Upper lobe of right lung (tissue), 1 donor: ENCODE measurements at regions not wholly inside any gene's neighbourhood (a gene's known extent, or its start where the extent isn't known, plus 50 kb on each side); places are given as distances from the start of the nearest gene placed in this dataset.

ENCODE experiments used
- ATAC-seq: fragments of 200-7000 bp; cut with Tn5 transposase; one replicate; pipeline ENCODE4 v1.9.1; 2020; ENCODE audit warnings: mild to moderate bottlenecking, moderate library complexity
- DNase-seq: peaks from one replicate; pipeline ENCODE4 v3.0.0-alpha.2; 2020
- H3K27ac ChIP-seq: fragments of 200-600 bp; one replicate; pipeline ENCODE4 v1.8.0; 2022
- H3K27me3 ChIP-seq: fragments of 200-600 bp; one replicate; pipeline ENCODE4 v1.8.0; 2022; ENCODE audit warnings: mild to moderate bottlenecking
- H3K36me3 ChIP-seq: fragments of 200-600 bp; one replicate; pipeline ENCODE4 v1.8.0; 2022
- H3K4me1 ChIP-seq: fragments of 200-600 bp; one replicate; pipeline ENCODE4 v1.8.0; 2022
- H3K4me3 ChIP-seq: fragments of 200-600 bp; one replicate; pipeline ENCODE4 v1.8.0; 2022; ENCODE audit warnings: mild to moderate bottlenecking
- H3K9me3 ChIP-seq: fragments of 200-600 bp; one replicate; pipeline ENCODE4 v1.8.0; 2022
- CTCF ChIP-seq: fragments of 200-600 bp; IDR thresholded peaks from one replicate; pipeline ENCODE4 v1.8.0; 2022; ENCODE audit warnings: antibody characterized with exemption
- intact Hi-C: fragments of 100-400 bp; cut with DNase I; formaldehyde crosslinking; loops from one replicate; pipeline ENCODE4 v1.11.0; 2022
- donor health status: DM: no; HTN: yes; CAD: no; lungs with severe emphysema.

GRCh38 chr6:147904416-147904815 lies 395.9 kb downstream of the SAMD5 start:
- ATAC-seq (no peak), DNase-seq (no peak)
- Histone ChIP-seq H3K27me3 (no peaks in the 10 kb centered on the region), H3K27ac (no peak overlapping the region), H3K36me3 (no peaks in the 10 kb centered on the region), H3K4me1 (no peaks in the 10 kb centered on the region), H3K4me3 (no peak overlapping the region), H3K9me3 (no peaks in the 10 kb centered on the region)
- TF ChIP-seq CTCF: no peak
- intact Hi-C loops: no loop called here

- no peaks in the 10 kb centered on the region for H3K9me3 ChIP-seq
- no peak overlapping the region for H3K27ac ChIP-seq
- TF ChIP-seq CTCF: no peak
- DNase-seq (no peak), ATAC-seq (no peak)
- H3K4me1 ChIP-seq: no peaks in the 10 kb centered on the region
- no peaks in the 10 kb centered on the region for H3K36me3 ChIP-seq
- no peaks in the 10 kb centered on the region for H3K27me3 ChIP-seq
- intact Hi-C loops: no loop called here
- H3K4me3 ChIP-seq: no peak overlapping the region
Observed at GRCh38 chr6:147905711-147906110, 397.2 kb downstream of the SAMD5 start.

GRCh38 chr6:147906361-147906760 lies 397.9 kb downstream of the SAMD5 start:
- H3K36me3 ChIP-seq: no peaks in the 10 kb centered on the region
- no peak overlapping the region for H3K4me3 ChIP-seq
- TF ChIP-seq CTCF: no peak
- intact Hi-C loops: no loop called here
- no peaks in the 10 kb centered on the region for H3K9me3 ChIP-seq
- DNase-seq: no peak
- no peak overlapping the region for H3K27ac ChIP-seq
- ATAC-seq: no peak
- H3K27me3 ChIP-seq: no peaks in the 10 kb centered on the region
- H3K4me1 ChIP-seq: no peaks in the 10 kb centered on the region

GRCh38 chr6:147909640-147910039 lies 401.1 kb downstream of the SAMD5 start:
- intact Hi-C loops: no loop called here
- no peaks in the 10 kb centered on the region for H3K36me3 ChIP-seq
- no peaks in the 10 kb centered on the region for H3K9me3 ChIP-seq
- H3K4me1 ChIP-seq: no peaks in the 10 kb centered on the region
- TF ChIP-seq CTCF: no peak
- no peak overlapping the region for H3K4me3 ChIP-seq
- ATAC-seq: no peak
- no peak for DNase-seq
- no peak overlapping the region for H3K27ac ChIP-seq
- no peaks in the 10 kb centered on the region for H3K27me3 ChIP-seq

- Histone ChIP-seq H3K4me1 (no peaks in the 10 kb centered on the region), H3K36me3 (no peaks in the 10 kb centered on the region), H3K27me3 (no peaks in the 10 kb centered on the region), H3K27ac (no peak overlapping the region), H3K4me3 (no peak overlapping the region), H3K9me3 (no peaks in the 10 kb centered on the region)
- no peak for ATAC-seq
- TF ChIP-seq CTCF: no peak
- DNase-seq: no peak
- intact Hi-C loops: no loop called here
Observed at GRCh38 chr6:147910281-147910680, 401.8 kb downstream of the SAMD5 start.

GRCh38 chr6:147911057-147911456 lies 402.6 kb downstream of the SAMD5 start:
- Histone ChIP-seq H3K4me1 (no peaks in the 10 kb centered on the region), H3K36me3 (no peaks in the 10 kb centered on the region), H3K4me3 (no peak overlapping the region), H3K27ac (no peak overlapping the region), H3K9me3 (no peaks in the 10 kb centered on the region), H3K27me3 (no peaks in the 10 kb centered on the region)
- DNase-seq (no peak), ATAC-seq (no peak)
- no peak for TF ChIP-seq CTCF
- intact Hi-C loops: no loop called here
